ENCODE measurements at regions not wholly inside any gene's neighbourhood (a gene's known extent, or its start where the extent isn't known, plus 50 kb on each side); places are given as distances from the start of the nearest gene placed in this dataset.

- peak in 3 of 4 experiments; percentile 10 to 42 (median 29) for TF ChIP-seq CTCF (IDR thresholded peaks at IDR 0.05)
- no peak for TF ChIP-seq POLR2AphosphoS5 (IDR thresholded peaks at IDR 0.05)
Observed at GRCh38 chr15:23857028-23857641, 170.0 kb upstream of the NDN start.

Measured in prostate gland (tissue), 2 donors.